Coronary artery (tissue), 2 donors: ENCODE measurements at regions not wholly inside any gene's neighbourhood (a gene's known extent, or its start where the extent isn't known, plus 50 kb on each side); places are given as distances from the start of the nearest gene placed in this dataset.
"Not testable (repeated sequence)": the region's sequence is repeated elsewhere in the genome, so short reads cannot be mapped to it uniquely, and the experiment has no call there.

Experiments
- DNase-seq: peaks from one replicate; pipeline ENCODE4 v3.0.0-alpha.2; 2017; ENCODE audit warnings: low spot score
- H3K27ac ChIP-seq, 2 donors: fragments of 200-600 bp; sonication (generic); one replicate each; pipeline ENCODE4 v1.5.1; 2016 to 2019
- H3K4me3 ChIP-seq: fragments of 200-600 bp; sonication (generic); 2 replicates; pipeline ENCODE4 v1.5.1; 2016; ENCODE audit warnings: mild to moderate bottlenecking, moderate library complexity
- CTCF ChIP-seq: fragments of 200-600 bp; sonication (generic); IDR thresholded peaks from one replicate; pipeline ENCODE4 v1.5.1; 2019; ENCODE audit warnings: antibody characterized with exemption

- no peak overlapping the region for H3K4me3 ChIP-seq
- no peak for TF ChIP-seq CTCF
- no peak overlapping the region for H3K27ac ChIP-seq
- no peak for DNase-seq
These were observed 465.2 kb upstream of the ADGRB3 start for GRCh38 chr6:68169922-68170321.

DNA sequence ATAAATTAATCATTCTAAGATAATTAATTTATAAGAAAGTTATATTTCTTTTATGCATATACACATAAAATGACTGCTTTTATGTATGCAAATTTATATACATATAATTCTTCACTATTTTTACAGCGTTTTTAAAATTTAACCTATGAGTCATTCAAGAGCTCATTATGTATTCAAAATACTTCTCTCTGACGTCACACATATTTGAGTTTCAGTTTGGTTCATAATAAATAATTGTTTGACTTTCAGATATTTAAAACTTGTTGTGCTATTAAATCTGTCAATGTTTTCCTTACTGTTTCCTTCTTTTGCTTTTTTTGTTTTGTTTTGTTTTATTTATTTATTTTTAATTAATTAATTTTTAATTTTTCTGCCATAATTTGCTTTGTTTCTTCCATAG, 467.5 kb upstream of the ADGRB3 start:
- Histone ChIP-seq H3K27ac (no peak overlapping the region), H3K4me3 (no peak overlapping the region)
- DNase-seq = no peak
- TF ChIP-seq CTCF = no peak

DNA sequence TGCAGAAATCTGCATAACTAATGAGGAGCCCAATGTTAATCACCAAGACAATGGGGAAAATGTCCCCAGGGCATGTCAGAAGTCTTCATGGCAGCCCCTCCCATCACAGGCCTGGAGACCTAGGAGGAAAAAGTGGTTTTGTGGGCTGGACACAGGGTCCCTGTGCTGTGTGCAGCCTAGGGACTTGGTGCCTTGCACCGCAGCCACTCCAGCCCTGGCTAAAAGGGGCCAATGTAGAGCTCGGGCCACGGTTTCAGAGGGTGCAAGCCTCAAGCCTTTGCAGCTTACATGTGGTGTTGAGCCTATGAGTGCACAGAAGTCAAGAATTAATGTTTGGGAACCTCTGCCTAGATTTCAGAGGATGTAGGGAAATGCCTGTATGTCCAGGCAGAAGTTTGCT, 474.3 kb upstream of the ADGRB3 start:
- not testable (repeated sequence) for DNase-seq, H3K27ac ChIP-seq, H3K4me3 ChIP-seq

DNA sequence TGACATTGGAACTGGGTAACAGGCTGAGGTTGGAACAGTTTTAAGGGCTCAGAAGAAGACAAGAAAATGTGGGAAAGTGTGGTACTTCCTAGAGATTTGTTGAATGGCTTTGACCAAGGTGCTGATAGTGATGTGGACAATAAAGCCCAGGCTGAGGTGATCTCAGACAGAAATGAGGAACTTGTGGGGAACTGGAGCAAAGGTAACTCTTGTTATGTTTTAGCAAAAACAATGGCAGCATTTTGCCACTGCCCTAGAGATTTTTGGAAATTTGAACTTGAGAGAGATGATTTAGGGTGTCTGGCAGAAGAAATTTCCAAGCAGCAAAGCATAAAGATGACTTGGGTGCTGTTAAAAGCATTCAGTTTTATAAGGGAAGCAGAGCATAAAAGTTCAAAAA, 474.7 kb upstream of the ADGRB3 start:
- Histone ChIP-seq H3K4me3 (no peak overlapping the region), H3K27ac (no peak overlapping the region)
- DNase-seq = no peak
- no peak for TF ChIP-seq CTCF

GRCh38 chr6:68159433-68159832, 475.6 kb upstream of the ADGRB3 start:
- no peak for DNase-seq
- no peak for TF ChIP-seq CTCF
- Histone ChIP-seq H3K4me3 (no peak overlapping the region), H3K27ac (no peak overlapping the region)

GRCh38 chr6:68158256-68158655, 476.8 kb upstream of the ADGRB3 start:
- DNase-seq = no peak
- H3K27ac ChIP-seq = no peak overlapping the region
- H3K4me3 ChIP-seq = no peak overlapping the region
- no peak for TF ChIP-seq CTCF

DNA sequence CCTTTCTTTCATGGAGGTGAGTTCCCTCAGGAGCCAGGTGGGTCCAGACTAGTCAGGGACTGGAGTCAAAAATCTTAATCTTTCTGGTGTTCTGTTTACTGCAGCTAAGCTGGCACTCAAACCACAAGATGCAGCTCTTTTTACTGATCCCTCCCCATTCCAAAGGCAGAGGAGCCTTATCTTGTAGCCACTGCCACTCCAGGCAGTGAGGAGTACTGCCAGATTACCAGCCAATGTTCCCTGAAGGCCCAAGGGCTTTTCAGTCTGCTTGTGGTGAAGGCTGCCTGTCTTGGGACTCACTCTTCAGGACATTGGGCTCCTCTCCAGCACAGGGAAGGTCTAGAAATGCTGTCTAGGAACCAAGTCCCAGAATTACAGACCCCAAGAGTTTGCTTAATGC, 490.4 kb upstream of the ADGRB3 start:
- Histone ChIP-seq H3K27ac (no peak overlapping the region), H3K4me3 (no peak overlapping the region)
- TF ChIP-seq CTCF = no peak
- DNase-seq = no peak

GRCh38 chr6:68141190-68141589, 493.9 kb upstream of the ADGRB3 start:
- Histone ChIP-seq H3K27ac (no peak overlapping the region), H3K4me3 (no peak overlapping the region)
- DNase-seq = no peak
- no peak for TF ChIP-seq CTCF
